ENCODE measurements at regions not wholly inside any gene's neighbourhood (a gene's known extent, or its start where the extent isn't known, plus 50 kb on each side); places are given as distances from the start of the nearest gene placed in this dataset.
"Not testable (repeated sequence)": the region's sequence is repeated elsewhere in the genome, so short reads cannot be mapped to it uniquely, and the experiment has no call there.

- intact Hi-C loops (cut with DNase I; ENCODE audit: low total_unique reads), result no loop called here
- no peak overlapping the region for H3K27ac ChIP-seq
- no peak for TF ChIP-seq POLR2A (IDR thresholded peaks at IDR 0.05)
- no peak for TF ChIP-seq POLR2AphosphoS5 (IDR thresholded peaks at IDR 0.05)
- TF ChIP-seq, protein P1, sequence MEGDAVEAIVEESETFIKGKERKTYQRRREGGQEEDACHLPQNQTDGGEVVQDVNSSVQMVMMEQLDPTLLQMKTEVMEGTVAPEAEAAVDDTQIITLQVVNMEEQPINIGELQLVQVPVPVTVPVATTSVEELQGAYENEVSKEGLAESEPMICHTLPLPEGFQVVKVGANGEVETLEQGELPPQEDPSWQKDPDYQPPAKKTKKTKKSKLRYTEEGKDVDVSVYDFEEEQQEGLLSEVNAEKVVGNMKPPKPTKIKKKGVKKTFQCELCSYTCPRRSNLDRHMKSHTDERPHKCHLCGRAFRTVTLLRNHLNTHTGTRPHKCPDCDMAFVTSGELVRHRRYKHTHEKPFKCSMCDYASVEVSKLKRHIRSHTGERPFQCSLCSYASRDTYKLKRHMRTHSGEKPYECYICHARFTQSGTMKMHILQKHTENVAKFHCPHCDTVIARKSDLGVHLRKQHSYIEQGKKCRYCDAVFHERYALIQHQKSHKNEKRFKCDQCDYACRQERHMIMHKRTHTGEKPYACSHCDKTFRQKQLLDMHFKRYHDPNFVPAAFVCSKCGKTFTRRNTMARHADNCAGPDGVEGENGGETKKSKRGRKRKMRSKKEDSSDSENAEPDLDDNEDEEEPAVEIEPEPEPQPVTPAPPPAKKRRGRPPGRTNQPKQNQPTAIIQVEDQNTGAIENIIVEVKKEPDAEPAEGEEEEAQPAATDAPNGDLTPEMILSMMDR (IDR thresholded peaks at IDR 0.05), result no peak
- H3K4me1 ChIP-seq, result no peaks in the 10 kb centered on the region
- no peak for DNase-seq (ENCODE audit: low spot score in 2 of 2)
- peaks cover 0 to 7% of the 10 kb centered on the region in 2 donors for H3K9me3 ChIP-seq
- H3K36me3 ChIP-seq, result no peaks in the 10 kb centered on the region
- H3K27me3 ChIP-seq, result no peaks in the 10 kb centered on the region
- no peak overlapping the region for H3K4me3 ChIP-seq
Observed at GRCh38 chr2:184993746-184994145, 395.4 kb downstream of the ZNF804A start.

GRCh38 chr2:185006481-185006880, 408.2 kb downstream of the ZNF804A start:
- H3K27ac ChIP-seq, result no peak overlapping the region
- intact Hi-C loops (cut with DNase I; ENCODE audit: low total_unique reads), result no loop called here
- peaks cover 0 to 9% of the 10 kb centered on the region in 2 donors for H3K9me3 ChIP-seq
- H3K36me3 ChIP-seq, result no peaks in the 10 kb centered on the region
- DNase-seq (ENCODE audit: low spot score in 2 of 2), result no peak
- no peak overlapping the region for H3K4me3 ChIP-seq
- no peaks in the 10 kb centered on the region for H3K27me3 ChIP-seq
- no peaks in the 10 kb centered on the region for H3K4me1 ChIP-seq
- TF ChIP-seq, protein P1 (IDR thresholded peaks at IDR 0.05), result no peak
- TF ChIP-seq POLR2A (IDR thresholded peaks at IDR 0.05), result no peak

DNA sequence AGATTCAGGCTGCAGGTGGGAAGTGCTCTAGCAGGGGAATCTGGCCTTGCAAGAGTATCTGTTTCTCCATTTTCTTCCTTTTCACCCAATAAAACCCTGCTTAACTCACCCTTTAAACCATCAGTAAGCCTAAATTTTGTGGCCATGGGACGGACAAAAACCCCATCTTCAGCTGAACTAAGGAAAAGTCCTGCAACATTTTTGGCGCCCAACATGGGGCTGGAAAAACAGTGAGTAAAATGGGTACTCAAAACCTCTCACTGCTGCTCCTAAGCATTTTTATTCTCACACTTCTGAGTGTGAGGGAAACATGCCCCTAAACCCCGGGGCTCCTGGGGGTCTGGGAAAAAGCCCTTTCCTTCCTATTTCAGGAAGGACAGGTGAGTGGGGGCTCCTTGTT, 414.3 kb downstream of the ZNF804A start:
- no peaks in the 10 kb centered on the region for H3K4me1 ChIP-seq
- TF ChIP-seq POLR2A (IDR thresholded peaks at IDR 0.05), result no peak
- no peak for TF ChIP-seq POLR2AphosphoS5 (IDR thresholded peaks at IDR 0.05)
- TF ChIP-seq, protein P1 (IDR thresholded peaks at IDR 0.05), result no peak
- intact Hi-C loops (cut with DNase I; ENCODE audit: low total_unique reads), result no loop called here

DNA sequence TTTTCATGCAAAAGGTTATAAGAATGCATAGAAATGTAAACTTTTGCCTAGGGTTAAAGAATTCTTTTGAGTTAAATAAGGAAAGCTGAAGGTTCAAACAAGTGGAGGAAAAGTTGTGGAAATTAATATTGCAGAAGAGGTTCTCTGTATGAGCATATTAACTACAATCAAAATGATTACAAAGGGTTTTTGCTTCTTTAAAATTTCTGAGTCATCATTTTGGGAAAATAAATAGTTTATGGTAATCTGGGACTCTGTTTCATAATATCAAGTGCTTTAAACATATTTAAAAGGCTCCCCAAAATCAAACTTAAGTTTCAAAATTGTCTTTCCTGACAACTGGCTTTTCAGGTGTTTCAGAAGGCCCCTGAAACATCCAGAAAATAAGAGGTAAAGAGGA, 415.7 kb downstream of the ZNF804A start:
- DNase-seq (ENCODE audit: low spot score in 2 of 2), result no peak
- H3K27me3 ChIP-seq, result no peaks in the 10 kb centered on the region
- H3K27ac ChIP-seq, result no peak overlapping the region
- peaks cover 14 to 16% of the 10 kb centered on the region in 2 donors for H3K9me3 ChIP-seq
- intact Hi-C loops (cut with DNase I; ENCODE audit: low total_unique reads), result no loop called here
- no peaks in the 10 kb centered on the region for H3K4me1 ChIP-seq
- H3K36me3 ChIP-seq, result no peaks in the 10 kb centered on the region
- no peak for TF ChIP-seq POLR2AphosphoS5 (IDR thresholded peaks at IDR 0.05)
- TF ChIP-seq POLR2A (IDR thresholded peaks at IDR 0.05), result no peak
- TF ChIP-seq, protein P1 (IDR thresholded peaks at IDR 0.05), result no peak
- H3K4me3 ChIP-seq, result no peak overlapping the region

More for the DNA sequence above, 414.3 kb downstream of the ZNF804A start:
- H3K9me3 ChIP-seq, result peaks cover 14 to 16% of the 10 kb centered on the region in 2 donors
- H3K4me3 ChIP-seq, result no peak overlapping the region
- no peaks in the 10 kb centered on the region for H3K27me3 ChIP-seq
- H3K36me3 ChIP-seq, result no peaks in the 10 kb centered on the region
- DNase-seq (ENCODE audit: low spot score in 2 of 2), result no peak
- no peak overlapping the region for H3K27ac ChIP-seq

DNA sequence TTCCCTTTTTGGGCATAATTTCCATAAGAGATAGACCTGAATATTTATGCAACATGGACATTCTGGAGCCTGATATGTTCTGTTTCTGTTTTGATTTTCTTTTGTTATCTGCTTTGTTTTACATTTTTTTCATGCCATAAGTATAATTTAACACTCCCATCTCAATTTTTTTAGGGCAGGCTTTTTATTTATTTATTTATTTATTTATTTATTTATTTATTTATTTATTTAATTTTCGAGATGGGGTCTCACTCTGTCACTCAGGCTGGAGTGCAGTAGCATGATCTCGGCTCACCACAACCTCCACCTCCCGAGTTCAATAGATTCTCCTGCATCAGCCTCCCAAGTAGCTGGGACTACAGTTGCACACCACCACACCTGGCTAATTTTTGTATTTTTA, 427.6 kb downstream of the ZNF804A start:
- H3K36me3 ChIP-seq; H3K27me3 ChIP-seq; H3K27ac ChIP-seq; H3K4me1 ChIP-seq; H3K9me3 ChIP-seq; intact Hi-C loops (cut with DNase I; ENCODE audit: low total_unique reads); DNase-seq (ENCODE audit: low spot score in 2 of 2); H3K4me3 ChIP-seq: not testable (repeated sequence)

DNA sequence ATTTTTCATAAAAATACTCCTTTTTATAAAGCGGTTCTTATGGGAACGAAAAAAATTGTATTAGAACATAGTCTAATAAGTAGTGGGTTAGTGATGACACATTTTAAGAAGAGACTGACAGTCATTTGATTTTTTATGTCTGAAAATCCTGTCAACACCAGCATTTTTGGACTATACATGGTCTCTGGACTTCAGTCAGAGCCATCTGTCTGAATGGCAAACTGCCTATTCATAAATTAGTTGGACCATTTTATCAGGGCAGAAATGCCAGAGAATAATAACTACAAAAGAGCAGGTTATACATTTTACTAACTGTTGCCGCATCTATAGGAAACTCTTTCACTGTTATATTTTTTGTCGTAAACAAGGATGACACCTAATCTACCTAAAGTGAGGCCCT, 437.6 kb downstream of the ZNF804A start:
- H3K27ac ChIP-seq, result no peak overlapping the region

More for the DNA sequence above, 437.6 kb downstream of the ZNF804A start:
- no peaks in the 10 kb centered on the region for H3K4me1 ChIP-seq
- intact Hi-C loops (cut with DNase I; ENCODE audit: low total_unique reads), result no loop called here
- DNase-seq (ENCODE audit: low spot score in 2 of 2), result no peak
- no peaks in the 10 kb centered on the region for H3K36me3 ChIP-seq
- H3K4me3 ChIP-seq, result no peak overlapping the region
- TF ChIP-seq POLR2AphosphoS5 (IDR thresholded peaks at IDR 0.05) (no peak), POLR2A (IDR thresholded peaks at IDR 0.05) (no peak)
- TF ChIP-seq, protein P1 (IDR thresholded peaks at IDR 0.05), result no peak
- no peaks in the 10 kb centered on the region for H3K9me3 ChIP-seq
- H3K27me3 ChIP-seq, result no peaks in the 10 kb centered on the region
